SK-N-SH (cell line): ENCODE measurements at regions not wholly inside any gene's neighbourhood (a gene's known extent, or its start where the extent isn't known, plus 50 kb on each side); places are given as distances from the start of the nearest gene placed in this dataset.

Experiments used
- CTCF ChIA-PET: fragments of 300-600, 350-600 bp; formaldehyde crosslinking; extraction: SDS; loops from one replicate; lab custom pipeline; 2021; lab: Yijun Ruan, JAX
- POLR2A ChIA-PET: fragments of 350-600 bp; sonication (Branson Sonifier 250); formaldehyde crosslinking; extraction: SDS; loops from one replicate; lab custom pipeline; 2020; ENCODE audit warnings: antibody characterized with exemption, inconsistent platforms; lab: Yijun Ruan, JAX
- DNase-seq: peaks from one replicate; pipeline ENCODE4 v3.0.0; 2012
- H2AFZ ChIP-seq: fragments of 200-600 bp; sonication (generic); 2 replicates; pipeline ENCODE4 v1.8.1; 2016; ENCODE audit warnings: antibody characterized with exemption, mild to moderate bottlenecking, low read depth
- H3F3A ChIP-seq: fragments of 200-600 bp; sonication (generic); replicated peaks from 2 replicates; pipeline ENCODE3; 2016; ENCODE audit warnings: antibody characterized with exemption, mild to moderate bottlenecking; ENCODE audit not compliant: insufficient read depth
- H3K27ac ChIP-seq, 2 experiments: fragments of 200-500 bp in 1 of 2; fragments of 200-600 bp in 1 of 2; sonication (Bioruptor generic) in 1 of 2; sonication (generic), shearing (Covaris generic) in 1 of 2; 2 replicates each; pipeline versions ENCODE4 v1.5.1 to v1.6.1; 2014 to 2016; ENCODE audit warnings: low read depth in 2 of 2, inconsistent platforms in 1 of 2, low read length in 1 of 2, mild to moderate bottlenecking in 1 of 2, mixed read lengths in 1 of 2
- H3K27me3 ChIP-seq: fragments of 200-600 bp; sonication (generic), shearing (Covaris generic); 2 replicates; pipeline ENCODE4 v1.6.1; 2016; ENCODE audit warnings: mixed run types; ENCODE audit not compliant: insufficient read depth
- H3K36me3 ChIP-seq, 2 experiments: fragments of 200-500 bp in 1 of 2; fragments of 200-600 bp in 1 of 2; sonication (Bioruptor generic) in 1 of 2; sonication (generic) in 1 of 2; replicated peaks in 1 of 2; 2 replicates each; pipeline versions ENCODE3 to v1.5.1; 2014 to 2016; ENCODE audit warnings: low read length in 1 of 2, mild to moderate bottlenecking in 1 of 2; ENCODE audit not compliant: insufficient read depth in 2 of 2, control insufficient read depth in 1 of 2
- H3K4me1 ChIP-seq, 2 experiments: fragments of 200-500 bp in 1 of 2; fragments of 200-600 bp in 1 of 2; sonication (Bioruptor generic) in 1 of 2; sonication (generic), shearing (Covaris generic) in 1 of 2; 2 replicates each; pipeline versions ENCODE4 v1.5.1 to v1.6.1; 2014 to 2016; ENCODE audit warnings: low read depth in 1 of 2, low read length in 1 of 2, mixed run types in 1 of 2; ENCODE audit not compliant: insufficient read depth in 2 of 2, control insufficient read depth in 1 of 2
- H3K4me2 ChIP-seq: fragments of 200-600 bp; sonication (generic), shearing (Covaris generic); 2 replicates; pipeline ENCODE4 v1.6.1; 2017; ENCODE audit warnings: mixed run types
- H3K4me3 ChIP-seq, 2 experiments: fragments of 200-500 bp in 1 of 2; fragments of 200-600 bp in 1 of 2; sonication (Bioruptor generic) in 1 of 2; sonication (generic), shearing (Covaris generic) in 1 of 2; 2 replicates each; pipeline versions ENCODE4 v1.5.1 to v1.8.1; 2014 to 2016; ENCODE audit warnings: low read depth in 2 of 2, inconsistent platforms in 1 of 2, low read length in 1 of 2, mild to moderate bottlenecking in 1 of 2, mixed read lengths in 1 of 2, moderate library complexity in 1 of 2
- H3K79me2 ChIP-seq: fragments of 200-600 bp; sonication (generic); 2 replicates; pipeline ENCODE4 v1.8.1; 2017; ENCODE audit warnings: mild to moderate bottlenecking; ENCODE audit not compliant: insufficient read depth
- H3K9ac ChIP-seq: fragments of 200-600 bp; sonication (generic); 2 replicates; pipeline ENCODE4 v1.6.1; 2017; ENCODE audit warnings: mixed run types
- H3K9me2 ChIP-seq: fragments of 200-600 bp; sonication (generic); 2 replicates; pipeline ENCODE4 v1.6.1; 2017; ENCODE audit warnings: mixed run types
- H3K9me3 ChIP-seq: fragments of 200-600 bp; sonication (generic); 2 replicates; pipeline ENCODE4 v1.6.1; 2017; ENCODE audit warnings: mixed run types, mild to moderate bottlenecking, moderate library complexity
- H4K20me1 ChIP-seq: fragments of 200-600 bp; sonication (generic); 2 replicates; pipeline ENCODE4 v1.6.1; 2017; ENCODE audit warnings: mild to moderate bottlenecking, mixed run types; ENCODE audit not compliant: insufficient read depth
- EZH2phosphoT487 ChIP-seq: fragments of 200-600 bp; sonication (generic); IDR thresholded peaks from 2 replicates; pipeline ENCODE4 v1.6.1; 2017; ENCODE audit warnings: low read depth, mixed run types, mild to moderate bottlenecking, antibody characterized with exemption, moderate library complexity, borderline replicate concordance
- MEF2A ChIP-seq: IDR thresholded peaks from 2 replicates; pipeline ENCODE4 v1.4.0; 2012; ENCODE audit warnings: low read depth, borderline replicate concordance
- NFIC ChIP-seq: IDR thresholded peaks from 2 replicates; pipeline ENCODE4 v1.4.0; 2012; ENCODE audit warnings: borderline replicate concordance
- RAD21 ChIP-seq: IDR thresholded peaks from 2 replicates; pipeline ENCODE4 v1.6.1; 2012; ENCODE audit warnings: mild to moderate bottlenecking, low read length
- RFX5 ChIP-seq: IDR thresholded peaks from 2 replicates; pipeline ENCODE4 v1.6.1; 2012; ENCODE audit warnings: mild to moderate bottlenecking, improper control_type of control experiment, low read length
- SIN3A ChIP-seq: IDR thresholded peaks from 2 replicates; pipeline ENCODE4 v1.6.1; 2012; ENCODE audit warnings: low read depth, mild to moderate bottlenecking, low read length, moderate library complexity, borderline replicate concordance
- TAF1 ChIP-seq: IDR thresholded peaks from 2 replicates; pipeline ENCODE4 v1.6.1; 2012; ENCODE audit warnings: low read depth, mild to moderate bottlenecking, low read length, moderate library complexity, borderline replicate concordance
- TEAD4 ChIP-seq: IDR thresholded peaks from 2 replicates; pipeline ENCODE4 v1.4.0; 2012; ENCODE audit warnings: mild to moderate bottlenecking, borderline replicate concordance; ENCODE audit not compliant: insufficient read depth
- YY1 ChIP-seq: IDR thresholded peaks from 2 replicates; pipeline ENCODE4 v1.4.0; 2012; ENCODE audit warnings: low read depth, mild to moderate bottlenecking
- WGBS: methylation state at CpG from one replicate; pipeline ENCODE4 v1.1.6; 2017; ENCODE audit warnings: low lambda C conversion rate; 5-methylcytosine and 5-hydroxymethylcytosine counted together
- TF ChIP-seq, protein P1 (sequence below): fragments of 150-350 bp; IDR thresholded peaks from 2 replicates; pipeline ENCODE4 v1.6.1; 2016; ENCODE audit warnings: mild to moderate bottlenecking, low read depth, low read length
- TF ChIP-seq, protein P2 (sequence below): IDR thresholded peaks from 2 replicates; pipeline ENCODE4 v1.4.0; 2012; ENCODE audit warnings: low read depth, borderline replicate concordance
- TF ChIP-seq, protein P3 (sequence below): IDR thresholded peaks from 2 replicates; pipeline ENCODE4 v1.4.0; 2012; ENCODE audit warnings: low read depth, borderline replicate concordance
- TF ChIP-seq, protein P4 (sequence below): IDR thresholded peaks from 2 replicates; pipeline ENCODE4; 2012
- TF ChIP-seq, protein P5 (sequence below): fragments of 150-350 bp; IDR thresholded peaks from 2 replicates; pipeline ENCODE4 v1.6.1; 2017; ENCODE audit warnings: antibody characterized with exemption, low read length, low read depth, borderline replicate concordance

DNA sequence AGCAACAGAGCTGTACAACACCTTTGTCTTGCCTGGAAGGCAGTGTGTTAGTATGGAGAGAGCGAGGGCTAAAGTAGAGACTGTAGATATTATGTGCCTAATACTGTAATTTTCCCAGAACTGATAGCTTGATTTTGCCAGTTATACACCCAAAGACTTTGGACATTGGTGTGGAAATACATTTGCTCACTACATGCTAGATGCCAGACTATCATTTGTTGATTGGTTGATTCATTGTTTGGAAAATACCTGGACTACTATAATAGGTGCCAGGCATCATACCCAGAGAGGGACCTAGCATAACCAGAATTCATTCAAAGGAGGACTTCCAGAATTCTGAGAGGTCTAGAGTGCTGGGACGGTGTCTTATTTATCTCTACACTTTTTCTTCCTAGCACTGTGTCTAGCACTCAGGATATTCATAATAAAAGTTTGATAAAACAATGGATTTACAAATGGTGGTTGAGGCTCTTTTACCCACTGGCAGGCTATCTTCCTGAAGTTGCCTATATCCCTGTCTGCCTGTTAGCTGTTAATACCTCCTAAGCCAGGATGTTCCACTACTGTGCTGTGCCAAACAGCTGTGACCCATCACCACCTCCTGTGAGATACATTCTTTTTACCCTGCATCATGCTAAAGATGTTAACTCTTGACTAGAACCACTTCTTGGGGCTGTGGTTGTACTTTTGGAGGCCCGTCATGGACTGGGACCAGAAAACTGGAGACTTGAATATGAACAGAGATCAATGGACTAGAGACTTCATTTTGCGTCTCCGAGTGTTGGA lies 72.2 kb upstream of the FUCA2 start (continued):
- TF ChIP-seq TAF1 (no peak), NFIC (peak; percentile 14; the same call in 1 of the 2 replicates)
- TF ChIP-seq, protein P1, sequence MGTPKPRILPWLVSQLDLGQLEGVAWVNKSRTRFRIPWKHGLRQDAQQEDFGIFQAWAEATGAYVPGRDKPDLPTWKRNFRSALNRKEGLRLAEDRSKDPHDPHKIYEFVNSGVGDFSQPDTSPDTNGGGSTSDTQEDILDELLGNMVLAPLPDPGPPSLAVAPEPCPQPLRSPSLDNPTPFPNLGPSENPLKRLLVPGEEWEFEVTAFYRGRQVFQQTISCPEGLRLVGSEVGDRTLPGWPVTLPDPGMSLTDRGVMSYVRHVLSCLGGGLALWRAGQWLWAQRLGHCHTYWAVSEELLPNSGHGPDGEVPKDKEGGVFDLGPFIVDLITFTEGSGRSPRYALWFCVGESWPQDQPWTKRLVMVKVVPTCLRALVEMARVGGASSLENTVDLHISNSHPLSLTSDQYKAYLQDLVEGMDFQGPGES, result no peak

DNA sequence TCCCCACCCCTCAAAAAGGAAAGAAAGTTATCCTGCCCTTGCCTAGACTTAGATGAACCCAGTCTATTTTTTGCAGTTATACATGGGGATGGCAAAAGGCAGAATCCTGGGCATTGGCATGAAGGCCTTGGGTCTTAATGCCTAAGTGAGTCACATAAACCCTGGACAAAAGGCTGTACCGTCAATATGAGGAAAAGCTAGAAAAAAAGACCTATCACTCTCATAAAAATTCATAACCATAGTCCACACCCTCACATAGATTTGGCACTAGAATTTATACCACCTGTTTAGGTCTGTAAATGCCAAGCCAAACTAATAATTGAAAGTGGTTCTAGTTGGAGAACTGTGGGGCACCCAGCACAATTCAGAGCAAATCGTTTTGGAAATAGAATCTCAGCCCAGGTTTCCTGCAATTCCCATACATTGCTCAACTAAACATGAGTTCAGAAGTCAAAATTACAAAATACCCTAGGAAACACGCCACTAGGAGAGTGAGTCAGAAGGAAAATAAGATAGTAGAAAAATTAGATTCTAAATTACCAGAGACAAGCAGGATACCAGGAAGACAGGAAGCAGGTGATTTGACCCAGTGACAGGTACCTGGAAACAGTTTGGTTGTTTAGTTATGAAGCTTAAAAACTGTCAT lies 70.4 kb upstream of the FUCA2 start:
- Histone ChIP-seq H3K27ac (no peak overlapping the region), H3K4me2 (no peak overlapping the region), H3K79me2 (no peaks in the 10 kb centered on the region), H4K20me1 (no peaks in the 10 kb centered on the region), H3K9me3 (no peaks in the 10 kb centered on the region), H2AFZ (no peak overlapping the region), H3K4me1 (peaks cover 0 to 4% of the 10 kb centered on the region in 2 experiments; a peak in 1 of 4 replicates), H3K4me3 (no peak overlapping the region), H3K9me2 (no peaks in the 10 kb centered on the region), H3K27me3 (no peaks in the 10 kb centered on the region), H3K9ac (no peak overlapping the region), H3F3A (peaks cover 6% of the 10 kb centered on the region), H3K36me3 (no peaks in the 10 kb centered on the region)
- POLR2A ChIA-PET, result no interaction called here
- CTCF ChIA-PET, result interaction anchor here (0.6 to 1.0 kb wide), 3 partner anchors 20 to 525 kb away, joined by 3 to 5 read pairs (median 5); no protein-coding TSS in a partner anchor
- whole genome bisulfite sequencing, result 55% methylated on average over 3 of the region's 3 CpGs
- TF ChIP-seq RAD21 (no peak), SIN3A (no peak), TEAD4 (no peak), MEF2A (no peak), EZH2phosphoT487 (no peak), RFX5 (no peak), YY1 (no peak)
- TF ChIP-seq, protein P2, sequence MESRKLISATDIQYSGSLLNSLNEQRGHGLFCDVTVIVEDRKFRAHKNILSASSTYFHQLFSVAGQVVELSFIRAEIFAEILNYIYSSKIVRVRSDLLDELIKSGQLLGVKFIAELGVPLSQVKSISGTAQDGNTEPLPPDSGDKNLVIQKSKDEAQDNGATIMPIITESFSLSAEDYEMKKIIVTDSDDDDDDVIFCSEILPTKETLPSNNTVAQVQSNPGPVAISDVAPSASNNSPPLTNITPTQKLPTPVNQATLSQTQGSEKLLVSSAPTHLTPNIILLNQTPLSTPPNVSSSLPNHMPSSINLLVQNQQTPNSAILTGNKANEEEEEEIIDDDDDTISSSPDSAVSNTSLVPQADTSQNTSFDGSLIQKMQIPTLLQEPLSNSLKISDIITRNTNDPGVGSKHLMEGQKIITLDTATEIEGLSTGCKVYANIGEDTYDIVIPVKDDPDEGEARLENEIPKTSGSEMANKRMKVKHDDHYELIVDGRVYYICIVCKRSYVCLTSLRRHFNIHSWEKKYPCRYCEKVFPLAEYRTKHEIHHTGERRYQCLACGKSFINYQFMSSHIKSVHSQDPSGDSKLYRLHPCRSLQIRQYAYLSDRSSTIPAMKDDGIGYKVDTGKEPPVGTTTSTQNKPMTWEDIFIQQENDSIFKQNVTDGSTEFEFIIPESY, result no peak
- TF ChIP-seq, protein P1, result no peak
- TF ChIP-seq, protein P3, sequence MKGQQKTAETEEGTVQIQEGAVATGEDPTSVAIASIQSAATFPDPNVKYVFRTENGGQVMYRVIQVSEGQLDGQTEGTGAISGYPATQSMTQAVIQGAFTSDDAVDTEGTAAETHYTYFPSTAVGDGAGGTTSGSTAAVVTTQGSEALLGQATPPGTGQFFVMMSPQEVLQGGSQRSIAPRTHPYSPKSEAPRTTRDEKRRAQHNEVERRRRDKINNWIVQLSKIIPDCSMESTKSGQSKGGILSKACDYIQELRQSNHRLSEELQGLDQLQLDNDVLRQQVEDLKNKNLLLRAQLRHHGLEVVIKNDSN, result no peak
- TF ChIP-seq, protein P4, sequence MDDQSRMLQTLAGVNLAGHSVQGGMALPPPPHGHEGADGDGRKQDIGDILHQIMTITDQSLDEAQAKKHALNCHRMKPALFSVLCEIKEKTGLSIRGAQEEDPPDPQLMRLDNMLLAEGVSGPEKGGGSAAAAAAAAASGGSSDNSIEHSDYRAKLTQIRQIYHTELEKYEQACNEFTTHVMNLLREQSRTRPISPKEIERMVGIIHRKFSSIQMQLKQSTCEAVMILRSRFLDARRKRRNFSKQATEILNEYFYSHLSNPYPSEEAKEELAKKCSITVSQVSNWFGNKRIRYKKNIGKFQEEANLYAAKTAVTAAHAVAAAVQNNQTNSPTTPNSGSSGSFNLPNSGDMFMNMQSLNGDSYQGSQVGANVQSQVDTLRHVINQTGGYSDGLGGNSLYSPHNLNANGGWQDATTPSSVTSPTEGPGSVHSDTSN, result no peak
- TF ChIP-seq, protein P5, sequence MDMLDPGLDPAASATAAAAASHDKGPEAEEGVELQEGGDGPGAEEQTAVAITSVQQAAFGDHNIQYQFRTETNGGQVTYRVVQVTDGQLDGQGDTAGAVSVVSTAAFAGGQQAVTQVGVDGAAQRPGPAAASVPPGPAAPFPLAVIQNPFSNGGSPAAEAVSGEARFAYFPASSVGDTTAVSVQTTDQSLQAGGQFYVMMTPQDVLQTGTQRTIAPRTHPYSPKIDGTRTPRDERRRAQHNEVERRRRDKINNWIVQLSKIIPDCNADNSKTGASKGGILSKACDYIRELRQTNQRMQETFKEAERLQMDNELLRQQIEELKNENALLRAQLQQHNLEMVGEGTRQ, result no peak
- DNase-seq, result no peak
